Skeletal muscle satellite cell (primary cell): ENCODE measurements at regions not wholly inside any gene's neighbourhood (a gene's known extent, or its start where the extent isn't known, plus 50 kb on each side); places are given as distances from the start of the nearest gene placed in this dataset.

Source experiments
- H3K27me3 ChIP-seq: 2 replicates; pipeline ENCODE4 v1.7.0; 2013; ENCODE audit warnings: low read length; ENCODE audit not compliant: control insufficient read depth, insufficient read depth
- H3K36me3 ChIP-seq: 2 replicates; pipeline ENCODE4 v1.7.0; 2013; ENCODE audit warnings: mild to moderate bottlenecking, control low read depth, low read length; ENCODE audit not compliant: insufficient read depth
- H3K4me1 ChIP-seq: 2 replicates; pipeline ENCODE4 v1.7.0; 2013; ENCODE audit warnings: low read length; ENCODE audit not compliant: control insufficient read depth, insufficient read depth
- H3K4me2 ChIP-seq: 2 replicates; pipeline ENCODE4 v1.7.0; 2013; ENCODE audit warnings: mild to moderate bottlenecking, low read length
- H3K4me3 ChIP-seq: 2 replicates; pipeline ENCODE4 v1.7.0; 2013; ENCODE audit warnings: low read length
- H3K9ac ChIP-seq: 2 replicates; pipeline ENCODE4 v1.7.0; 2013; ENCODE audit warnings: mild to moderate bottlenecking, low read depth, low read length, moderate library complexity
- H3K9me3 ChIP-seq: replicated peaks from 2 replicates; pipeline ENCODE4 v1.7.0; 2013; ENCODE audit warnings: mild to moderate bottlenecking, control low read depth, low read length

DNA sequence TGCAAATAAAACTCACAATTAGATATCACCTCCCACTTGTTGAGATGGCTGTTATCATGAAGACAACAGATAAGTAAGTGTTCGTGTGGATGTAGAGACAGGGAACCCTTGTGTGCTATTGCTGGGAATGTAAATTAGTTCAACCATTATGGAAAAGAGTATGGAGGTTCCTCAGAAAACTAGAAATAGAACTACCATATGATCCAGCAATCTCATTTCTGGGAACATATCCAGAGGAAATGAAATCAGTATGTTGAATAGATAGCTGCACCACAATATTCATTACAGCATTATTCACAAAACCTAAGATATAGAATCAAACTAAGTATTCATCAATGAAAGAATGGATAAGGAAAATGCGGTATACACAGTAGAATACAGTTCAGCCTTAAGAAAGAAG is 418.7 kb upstream of the CNTN6 start:
- no peak overlapping the region for H3K9ac ChIP-seq
- no peaks in the 10 kb centered on the region for H3K27me3 ChIP-seq
- H3K9me3 ChIP-seq, result peaks cover 4% of the 10 kb centered on the region
- H3K4me1 ChIP-seq, result no peaks in the 10 kb centered on the region
- no peak overlapping the region for H3K4me3 ChIP-seq
- no peak overlapping the region for H3K4me2 ChIP-seq
- H3K36me3 ChIP-seq, result no peaks in the 10 kb centered on the region

DNA sequence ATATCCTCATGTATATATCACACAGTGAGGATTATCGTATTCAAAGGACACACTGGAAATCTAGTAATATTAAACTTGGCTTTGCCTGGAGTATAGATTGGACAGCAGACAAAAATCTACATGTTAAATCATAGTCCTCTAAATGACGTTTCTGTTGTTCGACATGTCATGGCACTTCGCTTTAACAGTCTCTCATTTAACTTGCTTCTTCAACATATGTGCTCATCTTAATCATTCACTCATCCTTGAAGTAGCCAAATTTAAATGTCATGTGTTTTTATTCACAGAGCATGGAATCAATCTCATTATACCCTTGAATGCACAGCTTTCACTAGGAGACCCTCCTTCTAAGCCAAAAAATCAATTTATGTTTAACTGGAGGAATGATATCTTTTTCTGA is 417.0 kb upstream of the CNTN6 start:
- H3K4me2 ChIP-seq, result no peak overlapping the region
- no peaks in the 10 kb centered on the region for H3K4me1 ChIP-seq
- no peaks in the 10 kb centered on the region for H3K27me3 ChIP-seq
- no peak overlapping the region for H3K4me3 ChIP-seq
- H3K36me3 ChIP-seq, result no peaks in the 10 kb centered on the region
- H3K9ac ChIP-seq, result no peak overlapping the region
- H3K9me3 ChIP-seq, result peaks cover 4% of the 10 kb centered on the region

DNA sequence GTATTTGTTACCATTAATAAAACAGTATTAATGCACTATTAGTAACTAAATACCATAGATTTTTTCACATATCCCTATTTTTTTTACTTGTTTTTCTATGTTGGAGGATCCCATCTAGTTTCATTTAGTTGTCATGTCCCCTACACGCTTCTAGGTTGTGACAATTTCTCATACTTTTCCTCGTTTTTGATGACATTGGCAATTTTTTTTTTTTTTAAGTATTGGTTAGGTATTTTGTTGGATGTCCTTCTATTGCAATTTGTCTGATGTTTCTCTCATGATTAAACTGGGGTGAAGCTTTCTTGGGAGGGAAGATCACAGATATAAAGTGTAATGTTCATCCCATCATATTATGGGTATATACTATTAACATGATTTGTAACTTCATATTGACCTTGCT is 409.1 kb upstream of the CNTN6 start:
- Histone ChIP-seq H3K9ac (no peak overlapping the region), H3K36me3 (no peaks in the 10 kb centered on the region), H3K9me3 (no peaks in the 10 kb centered on the region), H3K4me2 (no peak overlapping the region), H3K4me1 (no peaks in the 10 kb centered on the region), H3K4me3 (no peak overlapping the region), H3K27me3 (no peaks in the 10 kb centered on the region)

DNA sequence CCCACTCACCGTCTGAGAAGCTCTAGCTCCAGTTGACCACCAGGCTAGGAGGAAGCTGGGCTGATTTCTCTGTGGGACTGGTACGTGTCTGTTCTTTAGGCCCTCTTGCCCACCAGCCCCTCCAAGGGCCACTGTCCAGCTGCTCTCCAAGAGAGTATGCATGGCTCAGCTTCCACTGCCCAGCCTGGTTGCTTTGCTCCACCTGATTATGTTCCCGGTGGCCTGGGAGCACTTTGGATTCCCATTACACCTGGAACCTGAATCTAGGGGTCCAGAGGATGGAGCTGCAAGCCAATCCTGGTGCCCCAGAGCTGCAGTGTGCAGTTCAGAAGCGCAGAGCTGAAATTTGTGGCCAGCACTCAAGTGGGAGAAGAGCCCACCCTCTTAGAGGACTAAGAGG is 402.1 kb upstream of the CNTN6 start:
- H3K9ac ChIP-seq, result no peak overlapping the region
- H3K4me1 ChIP-seq, result no peaks in the 10 kb centered on the region
- peaks cover 3% of the 10 kb centered on the region for H3K9me3 ChIP-seq
- H3K27me3 ChIP-seq, result no peaks in the 10 kb centered on the region
- H3K36me3 ChIP-seq, result no peaks in the 10 kb centered on the region
- no peak overlapping the region for H3K4me2 ChIP-seq
- H3K4me3 ChIP-seq, result no peak overlapping the region

DNA sequence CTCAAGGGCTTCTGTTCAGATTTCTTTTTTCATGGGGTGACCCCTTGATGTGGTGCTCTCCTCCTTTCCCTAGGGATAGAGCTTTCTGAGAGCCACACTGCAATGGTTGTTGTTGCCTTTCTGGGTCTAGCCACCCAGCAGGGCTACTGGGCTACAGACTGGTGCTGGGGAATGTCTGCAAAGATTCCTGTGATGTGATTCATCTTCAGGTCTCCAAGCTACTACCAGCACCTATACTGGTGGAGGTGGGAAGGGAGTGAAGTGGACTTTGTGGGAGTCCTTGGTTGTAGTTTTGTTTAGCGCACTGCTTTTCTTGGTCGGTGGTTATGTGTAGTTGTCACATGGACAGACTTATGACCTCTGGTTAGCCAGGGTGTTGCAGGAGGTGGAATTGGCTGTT is 392.3 kb upstream of the CNTN6 start:
- Histone ChIP-seq H3K27me3 (no peaks in the 10 kb centered on the region), H3K4me3 (no peak overlapping the region), H3K36me3 (no peaks in the 10 kb centered on the region)

DNA sequence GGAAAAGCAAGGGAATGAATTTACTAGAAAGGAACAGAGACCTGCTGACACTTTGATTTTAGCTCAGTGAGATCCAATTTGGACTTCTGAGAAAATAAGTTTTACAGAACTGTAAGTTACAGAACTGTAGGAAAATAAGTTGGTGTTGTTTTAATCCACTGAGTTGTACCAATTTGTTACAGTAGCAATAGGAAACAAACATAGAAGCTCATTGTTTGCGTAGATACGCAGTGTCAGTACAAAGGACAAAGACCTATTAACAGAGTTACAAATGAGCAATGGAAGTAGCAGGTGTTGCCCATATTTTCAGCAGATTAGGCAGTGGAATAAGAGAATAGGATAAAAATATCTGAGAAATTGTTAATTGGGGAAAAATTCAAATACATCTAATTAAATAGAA is 385.8 kb upstream of the CNTN6 start:
- Histone ChIP-seq H3K36me3 (no peaks in the 10 kb centered on the region), H3K4me3 (no peak overlapping the region), H3K9ac (no peak overlapping the region), H3K4me1 (no peaks in the 10 kb centered on the region), H3K9me3 (peaks cover 3% of the 10 kb centered on the region), H3K27me3 (no peaks in the 10 kb centered on the region), H3K4me2 (no peak overlapping the region)

More for the DNA sequence above, 392.3 kb upstream of the CNTN6 start:
- no peak overlapping the region for H3K9ac ChIP-seq
- no peak overlapping the region for H3K4me2 ChIP-seq
- peaks cover 3% of the 10 kb centered on the region for H3K9me3 ChIP-seq
- no peaks in the 10 kb centered on the region for H3K4me1 ChIP-seq

- H3K36me3 ChIP-seq, result no peaks in the 10 kb centered on the region
- no peak overlapping the region for H3K9ac ChIP-seq
- no peak overlapping the region for H3K4me3 ChIP-seq
- H3K27me3 ChIP-seq, result no peaks in the 10 kb centered on the region
- peaks cover 9% of the 10 kb centered on the region for H3K9me3 ChIP-seq
- H3K4me1 ChIP-seq, result no peaks in the 10 kb centered on the region
- H3K4me2 ChIP-seq, result no peak overlapping the region
Observed at GRCh38 chr3:713006-713621, 379.7 kb upstream of the CNTN6 start.

GRCh38 chr3:713947-714620 is 378.7 kb upstream of the CNTN6 start:
- peaks cover 9% of the 10 kb centered on the region for H3K9me3 ChIP-seq
- no peaks in the 10 kb centered on the region for H3K36me3 ChIP-seq
- H3K4me2 ChIP-seq, result no peak overlapping the region
- no peaks in the 10 kb centered on the region for H3K4me1 ChIP-seq
- H3K27me3 ChIP-seq, result no peaks in the 10 kb centered on the region
- H3K4me3 ChIP-seq, result no peak overlapping the region
- no peak overlapping the region for H3K9ac ChIP-seq

DNA sequence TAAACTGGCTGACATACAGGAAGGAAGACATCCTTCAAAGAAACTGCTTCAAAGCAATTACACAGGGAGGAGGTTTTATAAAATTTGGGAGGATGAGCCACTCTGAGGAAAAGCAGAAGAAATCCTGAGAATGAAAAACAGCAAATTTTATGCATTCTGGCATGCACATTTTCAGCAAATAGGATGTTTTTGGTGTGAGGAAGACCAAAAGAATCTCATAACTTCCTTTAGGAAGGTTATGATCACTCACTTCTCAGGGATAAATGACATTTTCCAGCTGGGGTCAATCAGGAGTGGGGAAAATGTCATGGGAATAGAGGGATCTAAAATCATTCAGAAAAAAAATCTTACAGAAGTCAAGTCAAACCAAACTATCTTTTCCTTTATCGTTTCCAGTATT is 371.7 kb upstream of the CNTN6 start:
- H3K4me1 ChIP-seq, result no peaks in the 10 kb centered on the region
- H3K9me3 ChIP-seq, result peaks cover 7% of the 10 kb centered on the region
- no peak overlapping the region for H3K9ac ChIP-seq
- H3K27me3 ChIP-seq, result no peaks in the 10 kb centered on the region
- H3K36me3 ChIP-seq, result no peaks in the 10 kb centered on the region
- no peak overlapping the region for H3K4me3 ChIP-seq
- no peak overlapping the region for H3K4me2 ChIP-seq

DNA sequence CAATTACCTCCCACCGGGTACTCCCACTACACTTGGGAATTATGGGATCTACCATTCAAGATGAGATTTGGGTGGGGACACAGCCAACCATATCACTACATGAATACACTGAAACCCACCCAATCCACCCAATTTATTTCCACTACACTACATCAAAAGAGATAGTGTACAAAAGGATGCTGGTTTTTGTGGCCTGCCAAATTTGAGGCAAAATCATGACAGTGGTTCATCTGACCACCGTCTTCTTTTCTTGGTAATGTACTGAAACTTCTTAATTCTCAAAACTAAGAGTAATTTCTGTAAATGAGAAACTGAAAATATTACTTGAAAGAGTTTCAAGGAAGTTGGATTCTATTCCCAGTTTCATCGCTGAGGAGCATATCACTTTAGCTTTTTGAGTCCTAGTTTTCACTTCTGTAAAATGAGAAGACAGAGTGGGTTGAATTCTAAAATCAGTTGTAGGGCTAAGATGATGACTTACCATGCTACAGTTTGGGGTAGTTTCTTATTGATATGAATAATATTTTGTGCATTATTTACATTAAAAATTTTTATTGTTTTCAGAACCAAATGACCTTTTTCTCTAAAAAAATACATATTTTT is 360.4 kb upstream of the CNTN6 start:
- Histone ChIP-seq H3K4me2 (no peak overlapping the region), H3K9me3 (peaks cover 6% of the 10 kb centered on the region), H3K9ac (no peak overlapping the region), H3K36me3 (no peaks in the 10 kb centered on the region), H3K27me3 (no peaks in the 10 kb centered on the region), H3K4me1 (no peaks in the 10 kb centered on the region), H3K4me3 (no peak overlapping the region)

DNA sequence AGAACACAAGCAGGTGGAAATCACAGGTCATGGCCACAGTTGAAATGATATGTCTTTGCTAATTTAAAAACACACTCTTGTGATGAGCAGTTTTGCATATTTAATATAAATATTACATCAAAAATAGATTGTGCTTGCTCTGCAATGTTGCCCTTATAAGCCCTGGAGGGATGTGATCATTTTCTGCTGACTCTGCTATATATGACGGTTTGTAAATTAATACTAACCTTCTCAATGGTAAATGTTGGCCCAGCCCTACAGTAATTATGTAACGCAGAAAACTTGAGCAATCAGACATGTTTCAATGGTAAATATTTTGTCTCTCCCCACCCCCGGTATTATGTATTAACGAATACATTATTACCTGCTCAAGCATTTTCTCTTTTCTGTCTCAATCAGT is 359.5 kb upstream of the CNTN6 start:
- peaks cover 6% of the 10 kb centered on the region for H3K9me3 ChIP-seq
- no peak overlapping the region for H3K4me2 ChIP-seq
- H3K4me3 ChIP-seq, result no peak overlapping the region
- H3K27me3 ChIP-seq, result no peaks in the 10 kb centered on the region
- no peaks in the 10 kb centered on the region for H3K36me3 ChIP-seq
- no peak overlapping the region for H3K9ac ChIP-seq
- no peaks in the 10 kb centered on the region for H3K4me1 ChIP-seq

DNA sequence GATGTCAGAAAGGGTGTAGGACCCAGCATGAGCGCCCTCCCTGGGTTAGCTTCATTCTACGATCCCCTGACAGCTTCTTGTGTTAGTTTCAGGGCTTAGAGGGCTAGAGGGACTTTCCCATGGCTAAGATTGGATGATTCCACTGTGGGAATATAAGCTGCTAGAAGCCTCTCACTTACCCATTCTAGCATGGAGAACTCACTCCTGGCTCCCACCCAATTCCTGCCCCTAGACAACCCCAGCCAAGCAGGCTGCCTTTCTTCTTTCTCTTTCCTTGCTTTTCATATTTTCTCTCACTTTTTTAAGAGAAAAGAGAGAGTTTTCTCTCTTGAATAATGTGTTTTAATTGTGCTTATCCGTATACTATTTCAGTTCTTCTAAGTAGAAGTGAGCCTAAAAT is 335.1 kb upstream of the CNTN6 start:
- H3K9me3 ChIP-seq, result no peaks in the 10 kb centered on the region
- no peaks in the 10 kb centered on the region for H3K27me3 ChIP-seq
- no peaks in the 10 kb centered on the region for H3K36me3 ChIP-seq
- H3K4me3 ChIP-seq, result no peak overlapping the region
- no peak overlapping the region for H3K4me2 ChIP-seq
- no peak overlapping the region for H3K9ac ChIP-seq
- H3K4me1 ChIP-seq, result no peaks in the 10 kb centered on the region
